Spleen (tissue), 7 donors: ENCODE measurements at regions not wholly inside any gene's neighbourhood (a gene's known extent, or its start where the extent isn't known, plus 50 kb on each side); places are given as distances from the start of the nearest gene placed in this dataset.

Source experiments
- POLR2A ChIP-seq, 3 donors: fragments of 450-650 bp; IDR thresholded peaks; one replicate each; pipeline ENCODE4 v1.5.1; 2017; ENCODE audit warnings: antibody characterized with exemption in 3 of 3, mild to moderate bottlenecking in 1 of 3
- POLR2AphosphoS5 ChIP-seq, 3 donors: sonication (generic); formaldehyde crosslinking; IDR thresholded peaks; one replicate each; pipeline ENCODE4 v1.5.1; 2017; ENCODE audit warnings: antibody characterized with exemption in 3 of 3
- TF ChIP-seq, protein P1 (sequence below), 11 experiments: fragments of 200-600 bp in 7 of 11; fragments of 450-650 bp in 4 of 11; sonication (generic) in 4 of 11; IDR thresholded peaks in 8 of 11; conservative IDR thresholded peaks in 3 of 11; 1 replicate in 7 of 11; 2 replicates in 4 of 11; pipeline versions ENCODE4 v1.4.0 to v1.8.0; 2016 to 2021; ENCODE audit warnings: antibody characterized with exemption in 11 of 11, inconsistent platforms in 4 of 11, mild to moderate bottlenecking in 1 of 11
- donor health status: DM: no; HTN: no; CAD: no; lungs with moderate emphysema.
- donor health status: DM: no; HTN: no; CAD: no.
- donor health status: DM: no; HTN: no; CAD: no.

DNA sequence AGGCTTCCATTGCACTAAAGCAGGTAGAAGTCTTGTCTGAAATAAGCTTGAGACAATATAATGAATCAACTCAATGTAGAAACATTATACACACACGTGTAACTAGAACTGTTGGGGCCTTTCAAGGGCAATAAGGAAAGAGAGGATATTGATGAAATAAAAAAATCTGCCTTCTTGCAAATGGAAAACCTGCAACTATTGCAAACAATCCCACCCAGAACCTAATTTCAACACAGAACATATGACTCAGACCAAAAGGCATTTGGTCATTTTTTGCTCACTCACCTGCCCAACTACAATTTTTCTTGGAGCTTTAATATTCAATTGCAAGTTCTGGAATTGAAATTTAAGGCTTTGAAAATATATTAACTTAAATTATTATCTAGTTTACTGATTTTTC is 900.1 kb downstream of the TTLL7 start:
- TF ChIP-seq, protein P1, sequence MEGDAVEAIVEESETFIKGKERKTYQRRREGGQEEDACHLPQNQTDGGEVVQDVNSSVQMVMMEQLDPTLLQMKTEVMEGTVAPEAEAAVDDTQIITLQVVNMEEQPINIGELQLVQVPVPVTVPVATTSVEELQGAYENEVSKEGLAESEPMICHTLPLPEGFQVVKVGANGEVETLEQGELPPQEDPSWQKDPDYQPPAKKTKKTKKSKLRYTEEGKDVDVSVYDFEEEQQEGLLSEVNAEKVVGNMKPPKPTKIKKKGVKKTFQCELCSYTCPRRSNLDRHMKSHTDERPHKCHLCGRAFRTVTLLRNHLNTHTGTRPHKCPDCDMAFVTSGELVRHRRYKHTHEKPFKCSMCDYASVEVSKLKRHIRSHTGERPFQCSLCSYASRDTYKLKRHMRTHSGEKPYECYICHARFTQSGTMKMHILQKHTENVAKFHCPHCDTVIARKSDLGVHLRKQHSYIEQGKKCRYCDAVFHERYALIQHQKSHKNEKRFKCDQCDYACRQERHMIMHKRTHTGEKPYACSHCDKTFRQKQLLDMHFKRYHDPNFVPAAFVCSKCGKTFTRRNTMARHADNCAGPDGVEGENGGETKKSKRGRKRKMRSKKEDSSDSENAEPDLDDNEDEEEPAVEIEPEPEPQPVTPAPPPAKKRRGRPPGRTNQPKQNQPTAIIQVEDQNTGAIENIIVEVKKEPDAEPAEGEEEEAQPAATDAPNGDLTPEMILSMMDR (IDR thresholded peaks at IDR 0.05 in 8 of 11, conservative IDR thresholded peaks at IDR 0.05 in 3 of 11), result no peak
- TF ChIP-seq POLR2A (IDR thresholded peaks at IDR 0.05), result no peak
- TF ChIP-seq POLR2AphosphoS5 (IDR thresholded peaks at IDR 0.05), result no peak
